A172 (cell line): ENCODE measurements at regions not wholly inside any gene's neighbourhood (a gene's known extent, or its start where the extent isn't known, plus 50 kb on each side); places are given as distances from the start of the nearest gene placed in this dataset.
A peak's percentile ranks its signal among the peaks of the same experiment; 100 is the strongest.
"Not testable (repeated sequence)": the region's sequence is repeated elsewhere in the genome, so short reads cannot be mapped to it uniquely, and the experiment has no call there.

Experiments
- DNase-seq: peaks from one replicate; pipeline ENCODE4 v3.0.0-alpha.2; 2015; ENCODE audit warnings: low spot score

- DNase-seq = not testable (repeated sequence)
Measured at GRCh38 chrX:31014474-31014873, 57.4 kb downstream of the FTHL17 start.

GRCh38 chrX:31012509-31013025 is 59.3 kb downstream of the FTHL17 start:
- DNase-seq = no peak

GRCh38 chrX:31007321-31007720 is 64.5 kb downstream of the FTHL17 start:
- DNase-seq = no peak

GRCh38 chrX:31006027-31006426 is 65.8 kb downstream of the FTHL17 start:
- no peak for DNase-seq

GRCh38 chrX:30997411-30997810 is 74.4 kb downstream of the FTHL17 start:
- DNase-seq = no peak

GRCh38 chrX:30995705-30996104 is 76.1 kb downstream of the FTHL17 start:
- no peak for DNase-seq

- DNase-seq = no peak
Measured at GRCh38 chrX:30995060-30995700, 76.7 kb downstream of the FTHL17 start.

- DNase-seq = not testable (repeated sequence)
Measured at GRCh38 chrX:30994018-30994417, 77.8 kb downstream of the FTHL17 start.

- peak; percentile 11 for DNase-seq
Measured at GRCh38 chrX:30992381-30992904, 79.4 kb downstream of the FTHL17 start.

- no peak for DNase-seq
Measured at GRCh38 chrX:30990361-30990760, 81.5 kb downstream of the FTHL17 start.

GRCh38 chrX:30982467-30982866 is 89.4 kb downstream of the FTHL17 start:
- DNase-seq = no peak

- no peak for DNase-seq
Measured at GRCh38 chrX:30981968-30982367, 89.9 kb downstream of the FTHL17 start.

GRCh38 chrX:30979271-30979670 is 90.2 kb upstream of the TAB3 start:
- no peak for DNase-seq

GRCh38 chrX:30975467-30975866 is 86.4 kb upstream of the TAB3 start:
- DNase-seq = no peak

- no peak for DNase-seq
Measured at GRCh38 chrX:30973784-30974427, 84.9 kb upstream of the TAB3 start.

- DNase-seq = peak; percentile 56
Measured at GRCh38 chrX:30971774-30972603, 82.9 kb upstream of the TAB3 start.

GRCh38 chrX:30967516-30967915 is 78.5 kb upstream of the TAB3 start:
- DNase-seq = no peak

GRCh38 chrX:30965767-30966166 is 76.7 kb upstream of the TAB3 start:
- DNase-seq = no peak

GRCh38 chrX:30961387-30962174 is 72.5 kb upstream of the TAB3 start:
- DNase-seq = no peak

- peak; percentile 90 for DNase-seq
Measured at GRCh38 chrX:30957753-30958152, 68.7 kb upstream of the TAB3 start.

- no peak for DNase-seq
Measured at GRCh38 chrX:30955687-30956086, 66.6 kb upstream of the TAB3 start.

GRCh38 chrX:30951003-30951402 is 61.9 kb upstream of the TAB3 start:
- DNase-seq = no peak
